SW 1271 (cell line): ENCODE measurements at regions not wholly inside any gene's neighbourhood (a gene's known extent, or its start where the extent isn't known, plus 50 kb on each side); places are given as distances from the start of the nearest gene placed in this dataset.

ENCODE experiments used
- DNase-seq, 2 experiments: peaks; one replicate each; lab custom pipeline; 2025; lab: John Stamatoyannopoulos, UW

- no peak for DNase-seq
These were observed 83.5 kb upstream of the RGMB start for GRCh38 chr5:98690002-98690401.

- no peak for DNase-seq
These were observed 78.6 kb upstream of the RGMB start for GRCh38 chr5:98694902-98695301.

GRCh38 chr5:98698359-98698758 lies 75.1 kb upstream of the RGMB start:
- no peak for DNase-seq

- no peak for DNase-seq
These were observed 72.7 kb upstream of the RGMB start for GRCh38 chr5:98700730-98701129.

GRCh38 chr5:98705841-98706240 lies 67.6 kb upstream of the RGMB start:
- no peak for DNase-seq

GRCh38 chr5:98709681-98710080 lies 63.8 kb upstream of the RGMB start:
- DNase-seq, result no peak

- DNase-seq, result no peak
These were observed 60.4 kb upstream of the RGMB start for GRCh38 chr5:98713027-98713426.

- no peak for DNase-seq
These were observed 59.6 kb upstream of the RGMB start for GRCh38 chr5:98713856-98714255.

GRCh38 chr5:98714710-98715288 lies 58.7 kb upstream of the RGMB start:
- DNase-seq, result no peak

- no peak for DNase-seq
These were observed 52.1 kb upstream of the RGMB start for GRCh38 chr5:98721231-98721928.

- DNase-seq, result no peak
These were observed 51.3 kb upstream of the RGMB start for GRCh38 chr5:98722188-98722587.

GRCh38 chr5:98723061-98723460 lies 50.4 kb upstream of the RGMB start:
- no peak for DNase-seq
